ENCODE measurements at regions not wholly inside any gene's neighbourhood (a gene's known extent, or its start where the extent isn't known, plus 50 kb on each side); places are given as distances from the start of the nearest gene placed in this dataset.

GRCh38 chr9:14462950-14463349 is 149.0 kb upstream of the NFIB start:
- TF ChIP-seq, protein P1, sequence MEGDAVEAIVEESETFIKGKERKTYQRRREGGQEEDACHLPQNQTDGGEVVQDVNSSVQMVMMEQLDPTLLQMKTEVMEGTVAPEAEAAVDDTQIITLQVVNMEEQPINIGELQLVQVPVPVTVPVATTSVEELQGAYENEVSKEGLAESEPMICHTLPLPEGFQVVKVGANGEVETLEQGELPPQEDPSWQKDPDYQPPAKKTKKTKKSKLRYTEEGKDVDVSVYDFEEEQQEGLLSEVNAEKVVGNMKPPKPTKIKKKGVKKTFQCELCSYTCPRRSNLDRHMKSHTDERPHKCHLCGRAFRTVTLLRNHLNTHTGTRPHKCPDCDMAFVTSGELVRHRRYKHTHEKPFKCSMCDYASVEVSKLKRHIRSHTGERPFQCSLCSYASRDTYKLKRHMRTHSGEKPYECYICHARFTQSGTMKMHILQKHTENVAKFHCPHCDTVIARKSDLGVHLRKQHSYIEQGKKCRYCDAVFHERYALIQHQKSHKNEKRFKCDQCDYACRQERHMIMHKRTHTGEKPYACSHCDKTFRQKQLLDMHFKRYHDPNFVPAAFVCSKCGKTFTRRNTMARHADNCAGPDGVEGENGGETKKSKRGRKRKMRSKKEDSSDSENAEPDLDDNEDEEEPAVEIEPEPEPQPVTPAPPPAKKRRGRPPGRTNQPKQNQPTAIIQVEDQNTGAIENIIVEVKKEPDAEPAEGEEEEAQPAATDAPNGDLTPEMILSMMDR (conservative IDR thresholded peaks at IDR 0.05; ENCODE audit: control insufficient read depth, insufficient read depth, low read depth, low read length), result no peak
- no peak overlapping the region for H3K4me3 ChIP-seq (ENCODE audit: control insufficient read depth, low read depth, low read length)
- no peak for DNase-seq (ENCODE audit: low read depth)

- H3K4me3 ChIP-seq (ENCODE audit: control insufficient read depth, low read depth, low read length), result no peak overlapping the region
- DNase-seq (ENCODE audit: low read depth), result no peak
- TF ChIP-seq, protein P1 (conservative IDR thresholded peaks at IDR 0.05; ENCODE audit: control insufficient read depth, insufficient read depth, low read depth, low read length), result no peak
Measured at GRCh38 chr9:14455243-14455642, 141.3 kb upstream of the NFIB start.

GRCh38 chr9:14453286-14453685 is 139.3 kb upstream of the NFIB start:
- TF ChIP-seq, protein P1 (conservative IDR thresholded peaks at IDR 0.05; ENCODE audit: control insufficient read depth, insufficient read depth, low read depth, low read length), result no peak
- no peak for DNase-seq (ENCODE audit: low read depth)
- no peak overlapping the region for H3K4me3 ChIP-seq (ENCODE audit: control insufficient read depth, low read depth, low read length)

DNA sequence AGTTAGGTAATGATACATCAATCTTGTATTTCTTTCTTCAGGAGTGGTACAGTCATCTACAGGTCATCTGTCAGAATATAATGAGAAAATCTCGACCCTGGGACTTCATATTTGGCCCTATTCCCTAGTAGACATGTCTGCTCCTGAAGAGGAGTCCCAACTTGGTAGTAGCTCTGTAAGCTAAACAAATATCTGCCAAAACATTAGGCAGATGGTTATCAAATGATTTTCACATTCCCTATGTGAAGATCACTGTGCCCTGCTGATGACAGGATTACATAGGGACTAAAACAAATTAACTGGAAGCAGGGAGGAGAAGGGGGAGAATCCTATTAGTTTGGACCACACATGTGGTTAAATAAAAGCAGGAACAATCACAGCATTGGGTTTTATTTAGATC is 138.6 kb upstream of the NFIB start:
- TF ChIP-seq, protein P1 (conservative IDR thresholded peaks at IDR 0.05; ENCODE audit: control insufficient read depth, insufficient read depth, low read depth, low read length), result no peak
- H3K4me3 ChIP-seq (ENCODE audit: control insufficient read depth, low read depth, low read length), result no peak overlapping the region
- no peak for DNase-seq (ENCODE audit: low read depth)

- no peak overlapping the region for H3K4me3 ChIP-seq (ENCODE audit: control insufficient read depth, low read depth, low read length)
- TF ChIP-seq, protein P1 (conservative IDR thresholded peaks at IDR 0.05; ENCODE audit: control insufficient read depth, insufficient read depth, low read depth, low read length), result no peak
- no peak for DNase-seq (ENCODE audit: low read depth)
Measured at GRCh38 chr9:14451949-14452348, 138.0 kb upstream of the NFIB start.

DNA sequence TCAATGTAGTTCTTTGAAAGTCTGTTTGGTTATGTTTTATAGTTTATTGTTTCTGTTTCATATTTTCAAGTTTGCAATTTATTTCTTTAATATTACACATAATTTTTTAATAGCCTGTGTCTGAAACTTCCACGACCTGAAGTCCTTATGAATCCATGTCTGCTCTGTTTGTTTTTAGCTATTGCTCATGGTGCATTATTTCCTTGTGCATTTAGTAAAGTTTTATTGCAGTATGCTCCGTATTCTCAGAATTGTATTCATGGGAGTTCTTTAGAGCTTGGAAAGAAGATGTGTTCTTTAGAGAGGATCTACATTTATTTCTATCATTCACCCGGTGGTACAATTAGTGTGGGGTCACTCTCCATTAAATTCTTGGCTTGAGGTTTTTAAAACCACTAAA is 133.2 kb upstream of the NFIB start:
- DNase-seq (ENCODE audit: low read depth), result no peak
- no peak overlapping the region for H3K4me3 ChIP-seq (ENCODE audit: control insufficient read depth, low read depth, low read length)
- TF ChIP-seq, protein P1 (conservative IDR thresholded peaks at IDR 0.05; ENCODE audit: control insufficient read depth, insufficient read depth, low read depth, low read length), result no peak

DNA sequence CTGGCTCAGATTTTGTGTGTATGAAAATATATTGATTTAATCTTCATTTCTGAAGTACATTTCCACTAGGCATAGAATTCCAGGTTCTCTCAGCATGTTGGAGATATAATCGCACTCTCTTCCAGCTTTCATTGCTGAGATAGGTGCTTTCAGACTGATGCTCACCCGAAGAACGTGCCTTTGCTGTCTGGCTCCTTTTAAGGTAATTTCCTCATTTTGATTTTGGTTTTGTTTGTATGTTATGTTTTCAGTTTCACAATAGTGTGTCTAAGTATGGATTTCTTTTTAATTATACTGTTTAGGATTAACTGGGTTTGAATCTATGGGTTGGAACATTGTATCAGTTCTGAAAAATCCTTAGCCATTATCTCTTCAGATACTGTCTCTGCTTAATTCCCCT is 132.0 kb upstream of the NFIB start:
- DNase-seq (ENCODE audit: low read depth), result no peak
- TF ChIP-seq, protein P1 (conservative IDR thresholded peaks at IDR 0.05; ENCODE audit: control insufficient read depth, insufficient read depth, low read depth, low read length), result no peak
- no peak overlapping the region for H3K4me3 ChIP-seq (ENCODE audit: control insufficient read depth, low read depth, low read length)
